Naive thymus-derived CD4-positive, alpha-beta T cell (primary cell): ENCODE measurements at regions not wholly inside any gene's neighbourhood (a gene's known extent, or its start where the extent isn't known, plus 50 kb on each side); places are given as distances from the start of the nearest gene placed in this dataset.

Experiments used
- ATAC-seq: fragments of 150-1000 bp; cut with Tn5 transposase; 2 replicates; pipeline ENCODE4 v1.10.0; 2021; ENCODE audit warnings: mild to moderate bottlenecking, moderate library complexity
- CTCF ChIA-PET: fragments of 350-600 bp; sonication (Branson Sonifier 250); formaldehyde crosslinking; loops from one replicate; lab custom pipeline; 2021; ENCODE audit warnings: antibody characterized with exemption; lab: Charles Lee
- POLR2A ChIA-PET: fragments of 350-600 bp; sonication (Branson Sonifier 250); formaldehyde crosslinking; loops from one replicate; lab custom pipeline; 2021; ENCODE audit warnings: antibody characterized with exemption, inconsistent platforms; lab: Charles Lee
- DNase-seq, 9 donors: peaks; one replicate each; pipeline versions ENCODE4 v3.0.0 to v3.0.0-alpha.2; 2020 to 2022; ENCODE audit warnings: mixed read lengths in 1 of 9
- H3K27ac ChIP-seq: one replicate; pipeline ENCODE4 v1.7.0; 2013; ENCODE audit warnings: mild to moderate bottlenecking, low read depth, low read length, moderate library complexity
- H3K27me3 ChIP-seq, 2 donors: one replicate each; pipeline ENCODE4 v1.7.0; 2013; ENCODE audit warnings: low read length in 2 of 2, mild to moderate bottlenecking in 2 of 2, moderate library complexity in 2 of 2; ENCODE audit not compliant: control insufficient read depth in 2 of 2, insufficient read depth in 2 of 2
- H3K36me3 ChIP-seq, 3 experiments: 1 replicate in 2 of 3; 2 replicates in 1 of 3; pipeline ENCODE4 v1.7.0; 2013; ENCODE audit warnings: low read length in 3 of 3, mild to moderate bottlenecking in 3 of 3, moderate library complexity in 1 of 3; ENCODE audit not compliant: insufficient read depth in 3 of 3, control insufficient read depth in 2 of 3
- H3K4me1 ChIP-seq, 2 donors: one replicate each; pipeline ENCODE4 v1.7.0; 2013; ENCODE audit warnings: low read length in 2 of 2, mild to moderate bottlenecking in 2 of 2, moderate library complexity in 1 of 2; ENCODE audit not compliant: control insufficient read depth in 2 of 2, insufficient read depth in 2 of 2
- H3K4me3 ChIP-seq: 2 replicates; pipeline ENCODE4 v1.7.0; 2013; ENCODE audit warnings: mild to moderate bottlenecking, low read length
- H3K9me3 ChIP-seq, 3 experiments: 1 replicate in 2 of 3; 2 replicates in 1 of 3; pipeline ENCODE4 v1.7.0; 2013; ENCODE audit warnings: low read length in 3 of 3; ENCODE audit not compliant: control insufficient read depth in 2 of 3
- H3K27ac Mint-ChIP-seq, 9 donors: one replicate each; pipeline ENCODE4 v1.8.0; 2020 to 2022; ENCODE audit warnings: mixed read lengths in 9 of 9, mild to moderate bottlenecking in 8 of 9, moderate library complexity in 5 of 9, inconsistent platforms in 2 of 9
- H3K27me3 Mint-ChIP-seq, 5 donors: one replicate each; pipeline ENCODE4 v1.8.0; 2021 to 2022; ENCODE audit warnings: mixed read lengths in 5 of 5, mild to moderate bottlenecking in 1 of 5
- H3K36me3 Mint-ChIP-seq, 5 donors: one replicate each; pipeline ENCODE4 v1.8.0; 2020 to 2022; ENCODE audit warnings: mixed read lengths in 5 of 5, mild to moderate bottlenecking in 3 of 5, inconsistent platforms in 1 of 5
- H3K4me1 Mint-ChIP-seq, 7 donors: one replicate each; pipeline ENCODE4 v1.8.0; 2020 to 2022; ENCODE audit warnings: mixed read lengths in 7 of 7, mild to moderate bottlenecking in 3 of 7, inconsistent platforms in 1 of 7
- H3K4me3 Mint-ChIP-seq, 10 donors: one replicate each; pipeline ENCODE4 v1.8.0; 2020 to 2022; ENCODE audit warnings: mild to moderate bottlenecking in 10 of 10, mixed read lengths in 10 of 10, moderate library complexity in 6 of 10, inconsistent platforms in 2 of 10
- H3K9me3 Mint-ChIP-seq, 11 donors: one replicate each; pipeline ENCODE4 v1.8.0; 2020 to 2022; ENCODE audit warnings: mixed read lengths in 11 of 11, mild to moderate bottlenecking in 4 of 11, inconsistent platforms in 1 of 11, moderate library complexity in 1 of 11
- intact Hi-C, 2 donors: fragments of 100-400 bp; cut with micrococcal nuclease; formaldehyde crosslinking; loops; one replicate each; pipeline ENCODE4 v1.15.1; 2023

GRCh38 chr12:93308281-93308680, 69.4 kb upstream of the NUDT4 start:
- H3K27me3 Mint-ChIP-seq = peaks cover 0 to 5% (median 0%) of the 10 kb centered on the region in 5 donors
- H3K27ac Mint-ChIP-seq = peak overlapping the region in 1 of 9 donors; percentile 32
- no peaks in the 10 kb centered on the region for H3K4me1 Mint-ChIP-seq
- intact Hi-C loops = no loop called here
- DNase-seq (no peak), ATAC-seq (no peak)
- H3K36me3 ChIP-seq = no peaks in the 10 kb centered on the region
- peaks cover 0 to 6% (median 4%) of the 10 kb centered on the region in 3 experiments for H3K9me3 ChIP-seq
- CTCF ChIA-PET = no interaction called here
- no peaks in the 10 kb centered on the region for H3K4me1 ChIP-seq
- H3K27ac ChIP-seq = no peak overlapping the region
- H3K27me3 ChIP-seq = no peaks in the 10 kb centered on the region
- peaks cover 0 to 22% (median 9%) of the 10 kb centered on the region in 11 donors for H3K9me3 Mint-ChIP-seq
- POLR2A ChIA-PET = no interaction called here
- H3K4me3 ChIP-seq = no peak overlapping the region
- H3K36me3 Mint-ChIP-seq = peaks cover 0 to 9% (median 7%) of the 10 kb centered on the region in 5 donors
- no peak overlapping the region for H3K4me3 Mint-ChIP-seq

GRCh38 chr12:93311827-93312226, 65.9 kb upstream of the NUDT4 start:
- Histone ChIP-seq H3K27ac (no peak overlapping the region), H3K4me1 (no peaks in the 10 kb centered on the region), H3K27me3 (no peaks in the 10 kb centered on the region), H3K9me3 (no peaks in the 10 kb centered on the region), H3K36me3 (no peaks in the 10 kb centered on the region), H3K4me3 (no peak overlapping the region)
- intact Hi-C loops = no loop called here
- ATAC-seq = no peak
- Mint-ChIP-seq H3K27me3 (no peaks in the 10 kb centered on the region), H3K27ac (no peak overlapping the region), H3K36me3 (peaks cover 0 to under 1% (median 0%) of the 10 kb centered on the region in 5 donors), H3K4me3 (no peak overlapping the region), H3K9me3 (peaks cover 0 to 2% (median under 1%) of the 10 kb centered on the region in 11 donors), H3K4me1 (peaks cover 0 to 9% (median 7%) of the 10 kb centered on the region in 7 donors)
- DNase-seq = no peak
- ChIA-PET POLR2A (no interaction called here), CTCF (no interaction called here)

- CTCF ChIA-PET = no interaction called here
- intact Hi-C loops = no loop called here
- no peak for DNase-seq
These were observed 63.6 kb upstream of the NUDT4 start for GRCh38 chr12:93314177-93314497.

DNA sequence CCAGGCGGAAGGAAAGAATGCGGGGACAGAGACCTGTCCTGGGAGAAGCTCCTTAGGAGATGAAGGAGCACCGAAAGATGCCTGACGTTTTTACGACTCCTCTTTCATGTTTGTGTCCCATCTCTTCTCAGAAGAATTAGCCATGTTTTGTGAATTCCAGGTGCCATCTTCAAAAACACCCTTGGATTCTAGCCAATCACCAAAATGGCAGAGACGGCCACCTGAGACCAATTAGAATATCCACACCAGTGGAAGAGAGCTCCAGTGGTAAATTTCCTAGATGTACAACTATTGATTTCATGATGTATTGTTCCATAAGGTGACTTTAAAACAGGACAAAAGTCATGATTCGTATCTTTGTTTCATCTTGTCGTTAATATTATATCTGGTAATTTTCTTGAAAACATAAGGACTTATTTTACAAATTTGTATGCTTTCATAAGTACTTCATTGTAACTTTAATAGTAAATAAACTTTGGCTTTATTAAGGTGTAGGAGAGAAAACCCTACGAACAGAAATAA, 62.3 kb upstream of the NUDT4 start:
- Histone ChIP-seq H3K27me3 (no peaks in the 10 kb centered on the region), H3K4me1 (no peaks in the 10 kb centered on the region), H3K4me3 (no peak overlapping the region), H3K9me3 (no peaks in the 10 kb centered on the region), H3K27ac (no peak overlapping the region), H3K36me3 (no peaks in the 10 kb centered on the region)
- ChIA-PET CTCF (no interaction called here), POLR2A (no interaction called here)
- Mint-ChIP-seq H3K27ac (peak overlapping the region in 1 of 9 donors; percentile 67), H3K36me3 (no peaks in the 10 kb centered on the region), H3K9me3 (peaks cover 0 to 2% (median 0%) of the 10 kb centered on the region in 11 donors), H3K4me3 (no peak overlapping the region), H3K4me1 (peaks cover 5 to 16% (median 12%) of the 10 kb centered on the region in 7 donors), H3K27me3 (peaks cover 0 to under 1% (median 0%) of the 10 kb centered on the region in 5 donors)
- ATAC-seq (no peak), DNase-seq (no peak)
- intact Hi-C loops = no loop called here

More at GRCh38 chr12:93314177-93314497, 63.6 kb upstream of the NUDT4 start:
- Histone ChIP-seq H3K36me3 (no peaks in the 10 kb centered on the region), H3K4me1 (no peaks in the 10 kb centered on the region), H3K9me3 (no peaks in the 10 kb centered on the region), H3K27ac (no peak overlapping the region), H3K27me3 (no peaks in the 10 kb centered on the region), H3K4me3 (no peak overlapping the region)
- Mint-ChIP-seq H3K27ac (peak overlapping the region in 1 of 9 donors; percentile 65), H3K9me3 (peaks cover 0 to 2% (median 0%) of the 10 kb centered on the region in 11 donors), H3K36me3 (no peaks in the 10 kb centered on the region), H3K4me1 (peaks cover 5 to 16% (median 12%) of the 10 kb centered on the region in 7 donors), H3K27me3 (no peaks in the 10 kb centered on the region), H3K4me3 (no peak overlapping the region)
- POLR2A ChIA-PET = no interaction called here
- ATAC-seq = no peak

GRCh38 chr12:93315907-93316622, 61.7 kb upstream of the NUDT4 start:
- DNase-seq (no peak), ATAC-seq (no peak)
- Mint-ChIP-seq H3K27me3 (peaks cover 0 to 2% (median 0%) of the 10 kb centered on the region in 5 donors), H3K27ac (peak overlapping the region in 4 of 9 donors; percentile 7 to 72 (median 64)), H3K4me3 (no peak overlapping the region), H3K4me1 (peaks cover 5 to 16% (median 12%) of the 10 kb centered on the region in 7 donors), H3K9me3 (peaks cover 0 to 2% (median 0%) of the 10 kb centered on the region in 11 donors), H3K36me3 (no peaks in the 10 kb centered on the region)
- intact Hi-C loops = no loop called here
- Histone ChIP-seq H3K36me3 (no peaks in the 10 kb centered on the region), H3K4me3 (no peak overlapping the region), H3K27ac (no peak overlapping the region), H3K27me3 (no peaks in the 10 kb centered on the region), H3K9me3 (no peaks in the 10 kb centered on the region), H3K4me1 (no peaks in the 10 kb centered on the region)
- POLR2A ChIA-PET = no interaction called here
- CTCF ChIA-PET = interaction anchor here (0.7 kb wide), 1 partner anchor 11 kb away, joined by 3 read pairs; no protein-coding TSS in a partner anchor

DNA sequence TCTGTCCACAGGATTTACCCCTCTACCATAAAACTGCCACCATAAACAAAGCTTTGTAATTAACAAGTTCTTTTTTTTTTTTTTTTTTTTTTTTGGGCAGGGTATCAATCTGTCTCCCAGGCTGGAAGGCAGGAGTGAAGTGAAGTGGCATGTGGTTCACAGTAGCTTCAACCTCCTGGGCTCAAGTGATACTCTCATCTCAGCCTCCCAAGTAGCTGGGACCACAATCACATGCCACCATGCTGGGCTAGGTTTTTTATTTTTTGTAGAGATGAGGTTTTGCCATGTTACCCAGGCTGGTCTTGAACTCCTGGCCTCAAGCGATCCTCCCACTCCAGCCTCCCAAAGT, 61.1 kb upstream of the NUDT4 start:
- Mint-ChIP-seq H3K4me3 (no peak overlapping the region), H3K27ac (peak overlapping the region in 1 of 9 donors; percentile 62), H3K4me1 (peaks cover 5 to 16% (median 12%) of the 10 kb centered on the region in 7 donors), H3K9me3 (peaks cover 0 to 2% (median 0%) of the 10 kb centered on the region in 11 donors), H3K36me3 (no peaks in the 10 kb centered on the region), H3K27me3 (peaks cover 0 to 2% (median 0%) of the 10 kb centered on the region in 5 donors)
- no peaks in the 10 kb centered on the region for H3K27me3 ChIP-seq
- H3K4me1 ChIP-seq = no peaks in the 10 kb centered on the region
- ChIA-PET POLR2A (no interaction called here), CTCF (interaction anchor here (0.7 kb wide), 1 partner anchor 11 kb away, joined by 3 read pairs; no protein-coding TSS in a partner anchor)
- DNase-seq (no peak), ATAC-seq (no peak)
- H3K4me3 ChIP-seq = no peak overlapping the region
- no peaks in the 10 kb centered on the region for H3K36me3 ChIP-seq
- no peak overlapping the region for H3K27ac ChIP-seq
- no peaks in the 10 kb centered on the region for H3K9me3 ChIP-seq
- intact Hi-C loops = no loop called here
